Stimulated activated CD8-positive, alpha-beta memory T cell treated with anti-CD3 and anti-CD28 coated beads, Interleukin-2, amount 100 ng/mL, for 1 hour (primary cell): ENCODE measurements at regions not wholly inside any gene's neighbourhood (a gene's known extent, or its start where the extent isn't known, plus 50 kb on each side); places are given as distances from the start of the nearest gene placed in this dataset.

Source experiments
- DNase-seq, 2 donors: peaks; one replicate each; pipeline ENCODE4 v3.0.0-alpha.2; 2020; ENCODE audit warnings: low read depth in 2 of 2

GRCh38 chr20:20992686-20993360 lies 113.3 kb downstream of the LINC00237 start:
- DNase-seq, result no peak

DNA sequence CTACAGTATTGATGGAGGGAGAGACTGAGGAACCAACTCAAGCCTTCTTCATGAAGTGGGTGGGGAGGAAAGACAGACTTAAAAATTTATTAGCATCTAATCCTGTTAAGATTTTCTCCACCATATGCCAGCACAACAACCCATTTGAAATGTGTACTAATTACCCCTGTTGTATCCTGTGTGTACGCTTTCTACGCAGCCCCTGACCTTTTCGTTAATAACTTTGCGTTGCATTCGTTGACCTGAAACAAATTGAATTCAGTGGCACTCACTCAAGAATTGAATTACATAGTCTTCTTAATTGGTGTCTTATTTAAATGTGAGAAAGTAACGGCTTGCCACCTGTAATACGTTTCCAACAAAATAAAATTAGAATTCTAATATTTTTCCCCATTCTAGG lies 113.9 kb downstream of the LINC00237 start:
- DNase-seq, result no peak

DNA sequence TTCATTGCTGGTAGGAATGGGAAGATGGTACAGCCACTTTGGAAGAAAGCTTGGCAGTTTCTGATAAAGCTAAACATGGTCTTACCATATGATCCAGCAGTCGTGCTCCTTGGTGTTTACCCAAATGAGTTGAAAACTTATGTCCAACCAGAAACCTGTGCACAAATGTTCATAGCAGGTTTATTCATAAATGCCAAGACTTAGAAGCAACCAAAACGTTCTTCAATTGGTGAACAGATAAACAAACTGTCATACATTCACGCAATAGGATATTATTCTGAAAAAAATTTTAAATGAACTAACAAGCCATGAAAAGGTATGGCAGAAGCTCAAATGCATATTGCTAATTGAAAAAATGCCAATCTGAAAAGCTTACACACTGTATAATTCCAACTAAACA lies 117.1 kb downstream of the LINC00237 start:
- no peak for DNase-seq

DNA sequence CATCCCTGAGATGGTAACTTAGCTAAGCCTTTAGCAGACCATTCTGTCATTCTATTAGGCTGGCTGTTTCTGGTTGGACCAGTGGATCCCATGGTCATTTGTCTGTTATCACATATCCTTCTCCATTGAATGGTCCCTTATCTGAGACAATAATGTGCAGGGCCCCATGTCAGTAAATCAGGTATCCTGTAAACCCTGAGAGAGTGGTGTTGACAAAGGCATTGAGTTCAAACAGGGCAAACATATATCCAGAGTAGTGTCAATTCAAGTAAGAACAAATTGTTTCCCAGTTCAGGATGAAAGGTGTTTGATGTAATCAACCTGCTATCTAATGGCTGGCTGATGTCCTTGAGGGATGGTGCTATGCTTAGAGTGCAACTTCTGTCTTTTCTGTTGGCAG lies 126.2 kb downstream of the LINC00237 start:
- no peak for DNase-seq

DNA sequence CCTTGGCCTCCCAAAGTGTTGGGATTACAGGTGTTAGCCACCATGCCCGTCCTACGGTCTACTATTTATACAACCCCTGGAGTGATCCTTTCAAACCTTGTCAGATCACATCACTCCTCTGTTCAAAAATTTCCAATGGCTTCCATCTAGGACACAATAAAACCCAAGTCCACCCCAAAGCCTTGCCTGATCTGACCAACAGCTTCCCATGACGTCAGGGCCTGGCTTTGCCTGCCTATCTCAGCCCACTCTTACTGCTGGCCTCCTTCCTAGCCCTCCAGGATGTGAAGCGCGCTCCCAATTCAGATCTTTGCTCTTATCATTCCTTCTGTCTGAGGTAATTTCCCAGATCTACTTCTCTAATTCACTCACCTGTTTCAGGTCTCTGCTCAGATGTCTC lies 128.4 kb downstream of the LINC00237 start:
- DNase-seq, result no peak

GRCh38 chr20:20972490-20972889 lies 133.7 kb downstream of the LINC00237 start:
- no peak for DNase-seq

- no peak for DNase-seq
Observed at GRCh38 chr20:20971810-20972209, 134.3 kb downstream of the LINC00237 start.

DNA sequence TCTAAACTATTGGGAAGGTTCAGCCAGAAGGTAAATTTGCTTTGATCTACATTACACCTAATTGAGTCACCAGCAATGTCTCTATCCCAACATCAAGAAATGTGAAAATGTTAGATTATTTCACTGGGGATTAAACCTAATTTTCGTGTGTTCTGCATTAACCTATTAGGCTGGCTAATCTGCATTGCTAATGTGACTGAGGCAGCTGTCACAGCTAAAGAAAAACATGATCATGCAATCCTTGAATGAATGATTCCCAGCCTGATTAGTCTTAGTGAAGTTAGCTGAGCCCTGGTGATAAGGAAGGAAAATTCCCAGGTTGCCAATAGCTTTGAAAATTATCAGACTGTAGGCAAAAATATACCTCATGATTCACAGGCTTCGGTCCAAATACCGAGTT lies 135.3 kb downstream of the LINC00237 start:
- DNase-seq, result no peak

DNA sequence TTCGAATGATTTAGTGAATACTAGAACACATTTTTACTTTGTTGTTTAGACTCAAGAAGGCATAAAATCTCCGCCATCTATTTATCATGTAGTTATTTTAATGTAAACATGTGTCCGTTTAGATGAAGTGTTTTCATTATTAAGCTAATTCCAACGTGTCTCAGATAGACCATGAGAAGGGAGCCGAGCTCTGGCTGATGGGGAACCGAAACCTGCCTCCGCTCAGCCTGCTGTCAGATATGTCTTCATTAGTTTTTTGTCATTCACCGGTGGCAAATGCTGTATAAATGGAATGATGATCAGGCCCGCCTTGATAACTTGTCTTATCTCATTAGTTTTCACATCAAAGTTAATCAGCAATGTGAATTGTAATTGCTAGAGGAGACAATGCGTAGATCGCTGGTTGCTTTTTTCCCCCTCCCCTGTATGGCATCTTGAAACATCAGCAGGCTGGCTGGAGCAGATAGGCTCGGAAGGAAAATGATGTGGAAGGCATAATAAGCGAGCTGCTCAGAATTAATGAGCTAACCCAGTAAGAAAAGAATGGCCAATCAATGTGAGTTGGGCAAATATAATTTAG lies 136.4 kb downstream of the LINC00237 start:
- DNase-seq, result no peak

- no peak for DNase-seq
Observed at GRCh38 chr20:20967564-20968184, 138.5 kb downstream of the LINC00237 start.

GRCh38 chr20:20966171-20966570 lies 140.0 kb downstream of the LINC00237 start:
- no peak for DNase-seq

GRCh38 chr20:20959031-20959755 lies 147.0 kb downstream of the LINC00237 start:
- no peak for DNase-seq

GRCh38 chr20:20956513-20956931 lies 149.6 kb downstream of the LINC00237 start:
- no peak for DNase-seq

DNA sequence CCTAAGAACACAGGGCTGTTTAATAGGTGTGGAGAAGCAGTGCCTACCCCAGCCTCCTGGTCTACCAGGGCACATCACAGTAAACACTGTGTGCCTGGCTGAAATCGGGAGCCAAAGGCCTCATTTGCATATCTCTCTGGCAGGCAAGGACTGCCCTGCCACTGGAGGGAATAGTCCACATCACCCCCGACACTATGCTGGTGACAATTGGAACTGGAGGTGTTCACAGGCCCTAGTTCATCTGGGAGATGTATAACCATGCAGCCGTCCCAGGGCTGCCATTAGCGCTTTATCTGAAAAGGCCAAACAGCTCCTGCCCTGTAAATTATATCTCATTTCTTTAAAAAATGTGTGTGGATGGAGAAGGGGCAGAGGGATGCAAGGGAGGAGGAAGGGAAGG lies 150.3 kb downstream of the LINC00237 start:
- no peak for DNase-seq

- no peak for DNase-seq
Observed at GRCh38 chr20:20953738-20954618, 152.2 kb downstream of the LINC00237 start.

- no peak for DNase-seq
Observed at GRCh38 chr20:20950620-20951019, 155.5 kb downstream of the LINC00237 start.

DNA sequence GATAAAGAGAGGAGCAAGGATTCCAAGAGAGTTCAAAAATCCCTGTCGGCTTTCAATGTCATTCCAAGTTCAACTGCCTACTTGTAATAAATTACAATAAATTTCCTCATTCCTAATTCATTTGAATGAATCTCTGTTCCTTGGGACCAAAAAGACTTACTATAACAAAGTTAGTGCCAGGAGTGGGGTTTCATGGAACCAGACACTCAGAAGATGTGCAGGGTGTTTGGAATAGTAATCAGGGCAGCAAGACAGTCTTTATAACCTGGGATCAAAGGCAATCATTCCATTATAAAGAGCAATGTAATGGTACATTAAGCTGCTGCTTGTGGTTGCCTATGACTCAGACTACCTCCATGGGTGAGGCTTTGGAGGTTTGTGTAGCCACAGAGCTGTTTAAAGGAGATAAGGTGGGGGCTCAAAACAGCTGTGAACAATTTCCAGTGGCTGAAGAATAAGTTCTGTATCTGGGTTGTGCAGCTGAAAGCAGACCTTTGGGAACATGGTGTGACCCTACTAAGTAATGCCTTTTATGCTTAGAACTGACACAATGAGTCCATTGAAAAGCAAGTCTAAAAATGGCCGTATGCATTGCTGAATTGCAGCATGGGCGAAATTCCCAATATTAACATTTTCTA lies 159.9 kb downstream of the LINC00237 start:
- DNase-seq, result no peak

GRCh38 chr20:20941468-20941889 lies 164.7 kb downstream of the LINC00237 start:
- DNase-seq, result no peak

DNA sequence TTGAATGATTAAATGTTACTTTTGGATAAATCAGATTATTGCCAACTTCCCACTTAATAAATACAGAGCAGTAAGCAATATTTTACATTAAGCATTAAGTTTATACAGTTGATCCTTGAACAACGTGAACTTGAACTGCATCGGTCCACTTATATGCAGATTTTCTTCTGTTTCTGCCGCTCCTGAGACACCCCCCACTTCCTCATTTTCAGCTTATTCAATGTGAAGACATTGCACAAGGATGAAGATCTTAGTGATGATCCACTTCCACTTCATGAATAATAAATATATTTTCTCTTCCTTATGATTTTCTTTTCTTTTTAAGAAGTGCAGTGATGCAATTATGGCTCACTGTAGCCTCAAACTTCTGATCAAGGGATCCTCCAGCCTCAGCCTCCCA lies 167.2 kb downstream of the LINC00237 start:
- DNase-seq, result no peak

DNA sequence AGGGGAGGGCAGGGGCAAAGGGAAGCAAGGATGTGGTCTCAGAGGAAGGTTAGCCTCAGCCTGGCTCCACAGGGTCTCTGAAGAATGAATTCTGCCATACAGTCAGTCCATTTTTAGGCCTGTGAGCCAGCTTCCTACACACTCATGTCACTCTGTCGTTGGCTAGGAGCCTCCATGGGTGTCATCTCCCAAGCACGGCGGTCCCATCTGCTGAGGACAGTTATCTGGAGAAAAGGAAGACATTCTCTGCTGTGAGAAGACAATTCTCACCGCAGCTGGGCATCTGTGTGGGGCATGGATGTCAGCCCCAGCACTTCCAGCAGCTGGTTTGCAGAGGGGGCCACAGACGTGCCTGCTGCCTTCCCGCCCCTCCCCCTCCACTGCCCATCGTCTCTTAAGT lies 167.6 kb downstream of the LINC00237 start:
- DNase-seq, result no peak

- no peak for DNase-seq
Observed at GRCh38 chr20:20938131-20938530, 168.0 kb downstream of the LINC00237 start.
